ENCODE measurements at regions not wholly inside any gene's neighbourhood (a gene's known extent, or its start where the extent isn't known, plus 50 kb on each side); places are given as distances from the start of the nearest gene placed in this dataset.

- TF ChIP-seq CTCF (IDR thresholded peaks at IDR 0.05; ENCODE audit: control extremely low read depth in 1 of 3, insufficient read depth in 1 of 3, low read depth in 1 of 3, low read length in 3 of 3) (no peak), NANOG (IDR thresholded peaks at IDR 0.05; ENCODE audit: insufficient read depth, low read depth, low read length, poor library complexity, severe bottlenecking) (no peak), RNF2 (IDR thresholded peaks at IDR 0.05; ENCODE audit: borderline replicate concordance, low read depth, low read length, missing control alignments, poor library complexity, severe bottlenecking) (no peak), PHF8 (conservative IDR thresholded peaks at IDR 0.05; ENCODE audit: low read depth, low read length) (no peak), NRF1 (IDR thresholded peaks at IDR 0.05; ENCODE audit: low read depth, low read length) (no peak), CTBP2 (IDR thresholded peaks at IDR 0.05; ENCODE audit: borderline replicate concordance, insufficient read depth, insufficient read length, low read length) (no peak), SP4 (IDR thresholded peaks at IDR 0.05; ENCODE audit: low read length) (no peak), ATF3 (IDR thresholded peaks at IDR 0.05; ENCODE audit: insufficient read depth, low read depth, low read length) (no peak)
Measured at GRCh38 chr12:111287125-111287900, 81.6 kb downstream of the PHETA1 start (continued).
